Activated CD4-positive, alpha-beta memory T cell treated with anti-CD3 and anti-CD28 coated beads, Interleukin-2, amount 10 ng/mL, durations not matched to agents 7 days and 5 days (primary cell): ENCODE measurements at regions not wholly inside any gene's neighbourhood (a gene's known extent, or its start where the extent isn't known, plus 50 kb on each side); places are given as distances from the start of the nearest gene placed in this dataset.

Experiments used
- CTCF ChIA-PET: fragments of 350-600 bp; sonication (Branson Sonifier 250); formaldehyde crosslinking; loops from one replicate; lab custom pipeline; 2021; ENCODE audit warnings: antibody characterized with exemption, inconsistent platforms; lab: Charles Lee
- POLR2A ChIA-PET: fragments of 350-600 bp; sonication (Branson Sonifier 250); formaldehyde crosslinking; loops from one replicate; lab custom pipeline; 2021; ENCODE audit warnings: antibody characterized with exemption; lab: Charles Lee
- DNase-seq: peaks from one replicate; pipeline ENCODE4 v3.0.0-alpha.2; 2020
- H3K27ac Mint-ChIP-seq: one replicate; pipeline ENCODE4 v1.8.0; 2021; ENCODE audit warnings: mild to moderate bottlenecking, mixed read lengths
- H3K27me3 Mint-ChIP-seq: one replicate; pipeline ENCODE4 v1.8.0; 2021; ENCODE audit warnings: mixed read lengths
- H3K36me3 Mint-ChIP-seq: one replicate; pipeline ENCODE4 v1.8.0; 2021; ENCODE audit warnings: low read depth, mixed read lengths
- H3K4me1 Mint-ChIP-seq: one replicate; pipeline ENCODE4 v1.8.0; 2021; ENCODE audit warnings: mixed read lengths
- H3K4me3 Mint-ChIP-seq: one replicate; pipeline ENCODE4 v1.8.0; 2021; ENCODE audit warnings: mild to moderate bottlenecking, mixed read lengths
- H3K9me3 Mint-ChIP-seq: one replicate; pipeline ENCODE4 v1.8.0; 2021; ENCODE audit warnings: mixed read lengths

GRCh38 chr16:85231959-85232358 lies 119.7 kb upstream of the CIBAR2 start:
- DNase-seq: no peak
- ChIA-PET POLR2A (no interaction called here), CTCF (no interaction called here)
- peaks cover 16% of the 10 kb centered on the region for H3K27me3 Mint-ChIP-seq
- H3K9me3 Mint-ChIP-seq: no peaks in the 10 kb centered on the region
- H3K4me3 Mint-ChIP-seq: no peak overlapping the region
- H3K27ac Mint-ChIP-seq: no peak overlapping the region
- H3K36me3 Mint-ChIP-seq: no peaks in the 10 kb centered on the region
- H3K4me1 Mint-ChIP-seq: no peaks in the 10 kb centered on the region

- POLR2A ChIA-PET: no interaction called here
- no peak for DNase-seq
- H3K27ac Mint-ChIP-seq: no peak overlapping the region
Measured at GRCh38 chr16:85232369-85233142, 120.3 kb upstream of the CIBAR2 start.

GRCh38 chr16:85233516-85233915 lies 121.2 kb upstream of the CIBAR2 start:
- no peaks in the 10 kb centered on the region for H3K4me1 Mint-ChIP-seq

More at GRCh38 chr16:85232369-85233142, 120.3 kb upstream of the CIBAR2 start:
- Mint-ChIP-seq H3K4me3 (no peak overlapping the region), H3K4me1 (no peaks in the 10 kb centered on the region), H3K9me3 (no peaks in the 10 kb centered on the region), H3K27me3 (peaks cover 15% of the 10 kb centered on the region), H3K36me3 (no peaks in the 10 kb centered on the region)
- CTCF ChIA-PET: no interaction called here

GRCh38 chr16:85234310-85235204 lies 122.3 kb upstream of the CIBAR2 start:
- Mint-ChIP-seq H3K4me3 (no peak overlapping the region), H3K9me3 (no peaks in the 10 kb centered on the region), H3K27ac (no peak overlapping the region), H3K27me3 (peaks cover 17% of the 10 kb centered on the region), H3K4me1 (no peaks in the 10 kb centered on the region), H3K36me3 (no peaks in the 10 kb centered on the region)
- POLR2A ChIA-PET: no interaction called here
- CTCF ChIA-PET: no interaction called here
- DNase-seq: no peak

More at GRCh38 chr16:85233516-85233915, 121.2 kb upstream of the CIBAR2 start:
- Mint-ChIP-seq H3K9me3 (no peaks in the 10 kb centered on the region), H3K27me3 (peaks cover 15% of the 10 kb centered on the region), H3K4me3 (no peak overlapping the region), H3K36me3 (no peaks in the 10 kb centered on the region), H3K27ac (no peak overlapping the region)
- CTCF ChIA-PET: no interaction called here
- POLR2A ChIA-PET: no interaction called here
- no peak for DNase-seq

GRCh38 chr16:85235991-85236817 lies 123.9 kb upstream of the CIBAR2 start:
- CTCF ChIA-PET: interaction anchor here (1.6 kb wide), 1 partner anchor 9 kb away, joined by 4 read pairs; no protein-coding TSS in a partner anchor
- Mint-ChIP-seq H3K4me3 (no peak overlapping the region), H3K9me3 (no peaks in the 10 kb centered on the region), H3K27ac (no peak overlapping the region), H3K36me3 (no peaks in the 10 kb centered on the region), H3K4me1 (no peaks in the 10 kb centered on the region), H3K27me3 (peaks cover 17% of the 10 kb centered on the region)
- POLR2A ChIA-PET: no interaction called here
- no peak for DNase-seq

- Mint-ChIP-seq H3K27ac (no peak overlapping the region), H3K36me3 (no peaks in the 10 kb centered on the region), H3K27me3 (peaks cover 17% of the 10 kb centered on the region), H3K4me3 (no peak overlapping the region), H3K4me1 (no peaks in the 10 kb centered on the region), H3K9me3 (no peaks in the 10 kb centered on the region)
- no peak for DNase-seq
- CTCF ChIA-PET: interaction anchor here (1.6 kb wide), 1 partner anchor 9 kb away, joined by 4 read pairs; no protein-coding TSS in a partner anchor
- POLR2A ChIA-PET: no interaction called here
Measured at GRCh38 chr16:85236818-85237150, 124.5 kb upstream of the CIBAR2 start.

- H3K36me3 Mint-ChIP-seq: no peaks in the 10 kb centered on the region
- H3K4me3 Mint-ChIP-seq: no peak overlapping the region
- no peaks in the 10 kb centered on the region for H3K9me3 Mint-ChIP-seq
- H3K27me3 Mint-ChIP-seq: peaks cover 17% of the 10 kb centered on the region
- ChIA-PET CTCF (no interaction called here), POLR2A (no interaction called here)
- H3K4me1 Mint-ChIP-seq: no peaks in the 10 kb centered on the region
- no peak for DNase-seq
- H3K27ac Mint-ChIP-seq: no peak overlapping the region
Measured at GRCh38 chr16:85237817-85238216, 125.5 kb upstream of the CIBAR2 start.

GRCh38 chr16:85238233-85238647 lies 126.0 kb upstream of the CIBAR2 start:
- H3K4me3 Mint-ChIP-seq: no peak overlapping the region
- no peak for DNase-seq
- peaks cover 17% of the 10 kb centered on the region for H3K27me3 Mint-ChIP-seq
- ChIA-PET CTCF (no interaction called here), POLR2A (no interaction called here)
- no peak overlapping the region for H3K27ac Mint-ChIP-seq
- no peaks in the 10 kb centered on the region for H3K9me3 Mint-ChIP-seq
- H3K36me3 Mint-ChIP-seq: no peaks in the 10 kb centered on the region
- H3K4me1 Mint-ChIP-seq: no peaks in the 10 kb centered on the region

- H3K27ac Mint-ChIP-seq: no peak overlapping the region
- POLR2A ChIA-PET: no interaction called here
- peaks cover 11% of the 10 kb centered on the region for H3K27me3 Mint-ChIP-seq
- no peaks in the 10 kb centered on the region for H3K36me3 Mint-ChIP-seq
- no peaks in the 10 kb centered on the region for H3K9me3 Mint-ChIP-seq
- CTCF ChIA-PET: no interaction called here
- no peaks in the 10 kb centered on the region for H3K4me1 Mint-ChIP-seq
- H3K4me3 Mint-ChIP-seq: no peak overlapping the region
- DNase-seq: no peak
Measured at GRCh38 chr16:85239239-85239638, 127.0 kb upstream of the CIBAR2 start.

GRCh38 chr16:85239871-85240270 lies 127.6 kb upstream of the CIBAR2 start:
- ChIA-PET CTCF (no interaction called here), POLR2A (no interaction called here)
- no peak overlapping the region for H3K4me3 Mint-ChIP-seq
- H3K36me3 Mint-ChIP-seq: no peaks in the 10 kb centered on the region
- H3K9me3 Mint-ChIP-seq: no peaks in the 10 kb centered on the region
- peaks cover 9% of the 10 kb centered on the region for H3K27me3 Mint-ChIP-seq
- no peak overlapping the region for H3K27ac Mint-ChIP-seq
- no peaks in the 10 kb centered on the region for H3K4me1 Mint-ChIP-seq
- no peak for DNase-seq

- no peak for DNase-seq
- ChIA-PET CTCF (no interaction called here), POLR2A (no interaction called here)
- H3K36me3 Mint-ChIP-seq: no peaks in the 10 kb centered on the region
- no peaks in the 10 kb centered on the region for H3K9me3 Mint-ChIP-seq
- no peak overlapping the region for H3K27ac Mint-ChIP-seq
- no peak overlapping the region for H3K4me3 Mint-ChIP-seq
- no peaks in the 10 kb centered on the region for H3K4me1 Mint-ChIP-seq
- peaks cover 9% of the 10 kb centered on the region for H3K27me3 Mint-ChIP-seq
Measured at GRCh38 chr16:85240982-85241924, 129.0 kb upstream of the CIBAR2 start.

- ChIA-PET POLR2A (no interaction called here), CTCF (no interaction called here)
- Mint-ChIP-seq H3K27me3 (peaks cover 3% of the 10 kb centered on the region), H3K27ac (no peak overlapping the region), H3K36me3 (no peaks in the 10 kb centered on the region), H3K4me1 (no peaks in the 10 kb centered on the region), H3K4me3 (no peak overlapping the region), H3K9me3 (no peaks in the 10 kb centered on the region)
- DNase-seq: no peak
Measured at GRCh38 chr16:85242140-85242539, 129.9 kb upstream of the CIBAR2 start.
